Hepatocyte (in vitro differentiated cells): ENCODE measurements at regions not wholly inside any gene's neighbourhood (a gene's known extent, or its start where the extent isn't known, plus 50 kb on each side); places are given as distances from the start of the nearest gene placed in this dataset.

Source experiments
- DNase-seq: peaks from one replicate; pipeline ENCODE4 v3.0.0-alpha.2; 2016; ENCODE audit warnings: low spot score
- H2AFZ ChIP-seq: fragments of 200-600 bp; sonication (generic); 2 replicates; pipeline ENCODE4 v1.6.0; 2016; ENCODE audit warnings: antibody characterized with exemption, mild to moderate bottlenecking
- H3K27ac ChIP-seq: fragments of 200-600 bp; sonication (generic); 2 replicates; pipeline ENCODE4 v1.5.1; 2016; ENCODE audit warnings: mild to moderate bottlenecking
- H3K27me3 ChIP-seq: fragments of 200-600 bp; sonication (generic); 2 replicates; pipeline ENCODE4 v1.6.1; 2016
- H3K36me3 ChIP-seq: fragments of 200-600 bp; sonication (generic); replicated peaks from 2 replicates; pipeline ENCODE4 v1.5.1; 2016; ENCODE audit warnings: low read depth; ENCODE audit not compliant: insufficient read depth
- H3K4me1 ChIP-seq: fragments of 200-600 bp; sonication (generic); 2 replicates; pipeline ENCODE4 v1.5.1; 2016; ENCODE audit warnings: mild to moderate bottlenecking, moderate library complexity; ENCODE audit not compliant: insufficient read depth
- H3K4me2 ChIP-seq: fragments of 200-600 bp; sonication (generic); 2 replicates; pipeline ENCODE4 v1.6.0; 2016
- H3K4me3 ChIP-seq: fragments of 200-600 bp; sonication (generic); 2 replicates; pipeline ENCODE4 v1.5.1; 2016; ENCODE audit warnings: mild to moderate bottlenecking
- H3K79me2 ChIP-seq: fragments of 200-600 bp; sonication (generic); 2 replicates; pipeline ENCODE4 v1.6.0; 2017; ENCODE audit warnings: mild to moderate bottlenecking
- H3K9me2 ChIP-seq: fragments of 200-600 bp; sonication (generic); replicated peaks from 2 replicates; pipeline ENCODE4 v1.6.0; 2017; ENCODE audit warnings: mild to moderate bottlenecking; ENCODE audit not compliant: insufficient read depth
- H3K9me3 ChIP-seq: fragments of 200-600 bp; sonication (generic); 2 replicates; pipeline ENCODE4 v1.5.1; 2016; ENCODE audit warnings: low read depth, mild to moderate bottlenecking
- H4K20me1 ChIP-seq: fragments of 200-600 bp; sonication (generic); 2 replicates; pipeline ENCODE4 v1.6.0; 2016; ENCODE audit warnings: mild to moderate bottlenecking; ENCODE audit not compliant: insufficient read depth, poor library complexity, severe bottlenecking
- EZH2 ChIP-seq: fragments of 200-600 bp; sonication (generic); IDR thresholded peaks from 2 replicates; pipeline ENCODE4 v1.6.1; 2016; ENCODE audit warnings: antibody characterized with exemption, mild to moderate bottlenecking, borderline replicate concordance
- EZH2phosphoT487 ChIP-seq: fragments of 200-600 bp; sonication (generic); IDR thresholded peaks from one replicate; pipeline ENCODE4 v1.6.1; 2018; ENCODE audit warnings: antibody characterized with exemption, mild to moderate bottlenecking, low read depth, moderate library complexity; ENCODE audit not compliant: unreplicated experiment, severe bottlenecking
- WGBS: methylation state at CpG from one replicate; pipeline ENCODE4 v1.1.6; 2016; ENCODE audit warnings: low lambda C conversion rate; ENCODE audit errors: missing lambda C conversion rate; 5-methylcytosine and 5-hydroxymethylcytosine counted together
- TF ChIP-seq, protein P1 (sequence below): fragments of 200-600 bp; sonication (generic); IDR thresholded peaks from 2 replicates; pipeline ENCODE4 v1.5.1; 2016; ENCODE audit warnings: antibody characterized with exemption, mild to moderate bottlenecking; ENCODE audit not compliant: poor library complexity

DNA sequence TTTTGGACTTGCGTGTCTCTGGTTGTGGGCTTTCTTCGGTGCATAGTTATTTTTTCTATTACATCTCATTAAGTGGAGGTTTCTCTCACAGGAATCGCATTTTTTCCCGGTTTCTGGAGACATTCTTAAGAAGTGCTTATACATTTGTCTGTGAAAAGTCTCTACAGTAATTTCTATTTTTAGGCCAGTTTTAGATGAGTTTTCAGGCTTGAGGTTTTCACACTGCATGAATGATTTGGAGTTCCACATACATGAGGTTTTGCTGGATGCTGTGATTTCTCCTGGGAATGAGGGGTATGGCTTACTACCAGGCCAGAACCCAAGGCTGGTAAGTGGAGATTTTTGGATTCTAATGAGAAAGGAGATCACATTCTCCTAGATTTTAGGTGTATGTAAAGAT, 422.6 kb upstream of the SLIT2 start:
- H3K27me3 ChIP-seq = no peaks in the 10 kb centered on the region
- H3K4me1 ChIP-seq = no peaks in the 10 kb centered on the region
- H3K36me3 ChIP-seq = no peaks in the 10 kb centered on the region
- no peak for TF ChIP-seq EZH2phosphoT487
- no peak for TF ChIP-seq EZH2
- TF ChIP-seq, protein P1, sequence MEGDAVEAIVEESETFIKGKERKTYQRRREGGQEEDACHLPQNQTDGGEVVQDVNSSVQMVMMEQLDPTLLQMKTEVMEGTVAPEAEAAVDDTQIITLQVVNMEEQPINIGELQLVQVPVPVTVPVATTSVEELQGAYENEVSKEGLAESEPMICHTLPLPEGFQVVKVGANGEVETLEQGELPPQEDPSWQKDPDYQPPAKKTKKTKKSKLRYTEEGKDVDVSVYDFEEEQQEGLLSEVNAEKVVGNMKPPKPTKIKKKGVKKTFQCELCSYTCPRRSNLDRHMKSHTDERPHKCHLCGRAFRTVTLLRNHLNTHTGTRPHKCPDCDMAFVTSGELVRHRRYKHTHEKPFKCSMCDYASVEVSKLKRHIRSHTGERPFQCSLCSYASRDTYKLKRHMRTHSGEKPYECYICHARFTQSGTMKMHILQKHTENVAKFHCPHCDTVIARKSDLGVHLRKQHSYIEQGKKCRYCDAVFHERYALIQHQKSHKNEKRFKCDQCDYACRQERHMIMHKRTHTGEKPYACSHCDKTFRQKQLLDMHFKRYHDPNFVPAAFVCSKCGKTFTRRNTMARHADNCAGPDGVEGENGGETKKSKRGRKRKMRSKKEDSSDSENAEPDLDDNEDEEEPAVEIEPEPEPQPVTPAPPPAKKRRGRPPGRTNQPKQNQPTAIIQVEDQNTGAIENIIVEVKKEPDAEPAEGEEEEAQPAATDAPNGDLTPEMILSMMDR = no peak
- WGBS = 97% methylated on average over 4 of the region's 4 CpGs
- no peak overlapping the region for H3K4me3 ChIP-seq
- DNase-seq = no peak
- H2AFZ ChIP-seq = no peak overlapping the region
- no peaks in the 10 kb centered on the region for H3K9me2 ChIP-seq
- no peaks in the 10 kb centered on the region for H4K20me1 ChIP-seq
- H3K4me2 ChIP-seq = no peak overlapping the region
- no peak overlapping the region for H3K27ac ChIP-seq
- H3K79me2 ChIP-seq = no peaks in the 10 kb centered on the region
- H3K9me3 ChIP-seq = no peaks in the 10 kb centered on the region

DNA sequence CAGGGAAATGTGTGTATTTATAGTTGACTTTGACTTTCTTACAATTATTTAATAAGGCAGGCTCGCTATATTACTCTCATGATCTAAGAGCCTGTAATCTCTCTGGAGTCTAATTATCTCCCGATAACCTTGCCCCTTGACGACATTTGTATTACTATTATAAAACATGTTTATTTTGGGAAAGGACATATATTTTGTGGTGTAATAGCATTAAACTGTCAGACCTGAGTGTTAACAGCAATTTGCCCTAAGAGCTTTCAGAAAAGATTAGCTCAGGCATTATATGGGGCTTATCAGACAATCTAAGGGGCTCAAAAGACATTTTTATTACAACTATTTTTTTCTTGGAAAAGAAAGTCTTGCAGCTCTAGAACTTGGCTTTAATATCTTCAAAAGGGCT, 427.9 kb upstream of the SLIT2 start:
- 24% methylated on average over 3 of the region's 3 CpGs for WGBS
- no peak overlapping the region for H2AFZ ChIP-seq
- no peaks in the 10 kb centered on the region for H3K4me1 ChIP-seq
- H3K4me2 ChIP-seq = no peak overlapping the region
- H3K36me3 ChIP-seq = no peaks in the 10 kb centered on the region
- no peaks in the 10 kb centered on the region for H4K20me1 ChIP-seq
- H3K9me2 ChIP-seq = no peaks in the 10 kb centered on the region
- no peaks in the 10 kb centered on the region for H3K27me3 ChIP-seq
- no peak overlapping the region for H3K4me3 ChIP-seq
- no peak for DNase-seq
- TF ChIP-seq, protein P1 = no peak
- no peak for TF ChIP-seq EZH2
- no peak for TF ChIP-seq EZH2phosphoT487
- no peak overlapping the region for H3K27ac ChIP-seq
- no peaks in the 10 kb centered on the region for H3K9me3 ChIP-seq
- no peaks in the 10 kb centered on the region for H3K79me2 ChIP-seq

DNA sequence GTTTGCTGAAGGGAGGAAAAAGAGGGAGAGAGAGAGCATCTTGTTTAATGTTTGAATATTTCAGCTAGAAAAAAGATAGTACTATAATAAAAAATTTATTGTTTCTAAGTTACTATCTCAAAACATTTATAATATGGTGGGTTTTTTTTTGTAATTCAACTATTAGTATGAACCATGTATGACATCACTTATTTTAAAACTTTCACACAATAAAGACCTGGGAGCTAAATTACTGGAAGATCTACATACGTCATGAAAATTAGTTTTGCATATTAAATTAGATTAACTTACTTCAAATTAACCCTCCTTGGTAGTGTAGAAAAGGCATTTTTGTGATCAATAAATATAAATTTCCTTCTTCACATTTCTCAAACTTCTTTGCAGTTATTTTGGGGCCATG, 432.0 kb upstream of the SLIT2 start:
- Histone ChIP-seq H3K27ac (no peak overlapping the region), H3K4me1 (no peaks in the 10 kb centered on the region), H3K27me3 (no peaks in the 10 kb centered on the region), H3K79me2 (no peaks in the 10 kb centered on the region), H2AFZ (no peak overlapping the region), H3K4me3 (no peak overlapping the region), H3K36me3 (no peaks in the 10 kb centered on the region), H3K4me2 (no peak overlapping the region), H3K9me3 (no peaks in the 10 kb centered on the region), H4K20me1 (no peaks in the 10 kb centered on the region), H3K9me2 (no peaks in the 10 kb centered on the region)
- no peak for DNase-seq
- WGBS = 91% methylated on average over 1 of the region's 1 CpG
- TF ChIP-seq EZH2phosphoT487 (no peak), EZH2 (no peak)
- TF ChIP-seq, protein P1 = no peak

DNA sequence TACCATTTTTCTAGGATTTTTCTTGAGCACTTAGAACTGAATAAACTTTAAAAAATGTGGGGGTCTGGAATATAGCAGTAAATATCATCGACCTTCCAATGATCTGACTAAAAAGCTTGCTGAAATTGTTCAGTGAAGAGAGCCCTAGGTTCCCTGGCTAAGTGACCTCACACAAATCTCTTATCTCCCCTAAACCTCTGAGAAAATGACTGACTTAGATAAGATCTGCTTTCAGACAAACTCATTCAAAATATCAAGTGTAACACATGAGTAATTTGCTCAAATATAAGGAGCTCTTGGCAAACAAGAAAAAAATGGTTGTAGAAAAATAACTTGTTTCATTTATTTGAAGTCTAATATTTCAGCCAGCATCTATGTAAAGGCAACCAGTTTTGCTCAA, 441.7 kb upstream of the SLIT2 start:
- H3K79me2 ChIP-seq = no peaks in the 10 kb centered on the region
- H2AFZ ChIP-seq = no peak overlapping the region
- H3K4me2 ChIP-seq = no peak overlapping the region
- no peak for DNase-seq
- no peaks in the 10 kb centered on the region for H3K9me3 ChIP-seq
- H3K4me3 ChIP-seq = no peak overlapping the region
- TF ChIP-seq EZH2 (no peak), EZH2phosphoT487 (no peak)
- TF ChIP-seq, protein P1 = no peak
- no peaks in the 10 kb centered on the region for H3K36me3 ChIP-seq
- no peaks in the 10 kb centered on the region for H3K9me2 ChIP-seq
- no peak overlapping the region for H3K27ac ChIP-seq
- H4K20me1 ChIP-seq = no peaks in the 10 kb centered on the region
- no peaks in the 10 kb centered on the region for H3K4me1 ChIP-seq
- 45% methylated on average over 1 of the region's 1 CpG for WGBS
- no peaks in the 10 kb centered on the region for H3K27me3 ChIP-seq
